Raji (cell line): ENCODE measurements at regions not wholly inside any gene's neighbourhood (a gene's known extent, or its start where the extent isn't known, plus 50 kb on each side); places are given as distances from the start of the nearest gene placed in this dataset.

Source experiments
- POLR2A ChIP-seq: IDR thresholded peaks from 2 replicates; pipeline ENCODE4 v1.6.1; 2011; ENCODE audit warnings: low read depth, low read length, control low read depth; ENCODE audit not compliant: insufficient read depth

GRCh38 chr6:3984494-3984893 is 94.4 kb downstream of the FAM217A start:
- TF ChIP-seq POLR2A, result no peak

DNA sequence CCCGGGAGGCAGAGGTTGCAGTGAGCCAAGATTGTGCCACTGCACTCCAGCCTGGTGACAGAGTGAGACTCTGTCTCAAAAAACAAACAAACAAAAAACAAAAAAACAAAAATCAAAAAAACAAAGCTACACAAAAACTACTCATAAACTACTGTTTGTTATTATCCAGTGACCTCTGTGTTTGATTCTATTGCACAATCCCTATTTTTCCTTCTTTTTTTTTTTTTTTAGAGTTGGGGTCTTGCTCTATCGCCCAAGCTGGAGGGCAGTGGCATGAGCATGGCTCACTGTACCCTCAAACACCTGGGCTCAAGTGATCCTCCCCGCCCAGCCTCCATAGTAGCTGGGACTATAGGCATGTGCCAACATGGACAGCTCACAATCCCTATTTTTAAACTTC is 92.7 kb downstream of the FAM217A start:
- TF ChIP-seq POLR2A, result no peak

GRCh38 chr6:3987053-3987452 is 91.9 kb downstream of the FAM217A start:
- TF ChIP-seq POLR2A, result no peak

DNA sequence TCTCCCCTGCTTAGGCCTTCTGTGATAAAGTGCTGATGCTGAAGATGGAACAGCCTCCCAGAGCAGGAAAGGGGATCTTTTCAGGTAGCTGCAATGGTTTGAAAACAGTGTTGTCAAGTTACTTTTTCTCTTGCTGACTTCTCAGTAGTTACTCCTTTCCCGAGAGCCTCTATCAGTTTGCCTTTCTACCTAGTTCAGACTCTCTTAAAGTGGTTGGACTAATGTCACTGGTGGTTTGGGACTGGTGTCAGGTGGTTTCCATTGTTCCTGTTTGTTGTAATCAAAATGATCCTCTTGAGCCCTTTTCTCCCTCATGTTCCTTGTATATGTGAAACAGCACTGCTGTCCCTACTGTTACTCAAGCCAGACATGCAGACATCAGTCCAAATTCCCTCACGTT is 91.4 kb downstream of the FAM217A start:
- no peak for TF ChIP-seq POLR2A

GRCh38 chr6:3990692-3991491 is 88.0 kb downstream of the FAM217A start:
- TF ChIP-seq POLR2A, result no peak

DNA sequence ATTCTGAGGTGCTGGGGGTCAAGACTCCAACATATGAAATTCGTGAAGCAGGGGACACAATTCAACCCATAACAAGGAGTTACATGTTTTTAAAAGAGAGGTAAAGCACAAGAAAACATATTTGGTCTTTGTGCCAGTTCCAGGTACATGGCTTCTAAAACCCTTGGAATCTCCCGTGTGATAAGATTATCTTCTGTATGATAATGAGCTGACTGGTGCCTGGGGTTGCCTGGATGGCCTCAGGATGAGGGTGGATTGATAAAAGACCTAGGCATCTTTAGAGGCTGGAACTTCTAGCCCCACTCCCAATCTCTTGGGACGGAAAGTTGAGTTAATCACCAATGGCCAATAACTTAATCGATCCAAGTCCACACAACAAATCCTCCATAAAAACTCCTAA is 87.0 kb downstream of the FAM217A start:
- no peak for TF ChIP-seq POLR2A

GRCh38 chr6:3996349-3996748 is 82.6 kb downstream of the FAM217A start:
- no peak for TF ChIP-seq POLR2A

- no peak for TF ChIP-seq POLR2A
Observed at GRCh38 chr6:3997177-3997770, 81.7 kb downstream of the FAM217A start.

- TF ChIP-seq POLR2A, result no peak
Observed at GRCh38 chr6:3999800-4000661, 78.9 kb downstream of the FAM217A start.

- TF ChIP-seq POLR2A, result no peak
Observed at GRCh38 chr6:4004249-4004648, 74.7 kb downstream of the FAM217A start.

DNA sequence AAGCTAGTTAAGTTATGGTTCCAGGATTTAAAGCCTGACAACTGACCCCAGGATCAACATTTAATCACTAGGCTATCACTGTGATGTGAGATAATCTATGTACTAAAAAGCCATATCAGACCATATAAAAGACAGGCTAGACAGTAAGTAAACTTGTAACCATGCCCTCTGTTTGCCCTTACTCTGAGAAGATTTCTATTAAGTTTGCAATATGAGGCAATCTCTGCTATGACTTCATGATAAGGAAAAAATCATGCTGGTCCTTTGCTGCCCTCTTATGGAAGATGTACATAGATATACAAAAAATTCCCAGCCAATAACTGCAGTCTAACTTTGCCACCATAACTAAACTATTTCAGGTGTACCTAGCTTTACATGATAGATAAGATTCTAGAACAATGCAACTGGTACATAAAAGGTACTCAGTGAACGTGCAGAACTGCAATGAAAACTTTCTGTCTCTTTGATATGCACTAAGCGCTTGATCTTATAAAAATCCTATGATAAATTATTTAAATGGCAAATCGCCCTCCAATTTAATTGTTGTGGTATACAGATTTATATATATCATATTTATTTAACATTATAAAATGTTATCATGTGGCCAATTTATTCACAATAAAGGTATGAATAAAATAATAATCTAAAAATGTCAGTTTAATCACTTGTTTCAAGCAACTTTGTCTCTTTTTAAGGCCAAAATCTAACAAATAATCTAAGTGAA is 70.5 kb downstream of the FAM217A start:
- TF ChIP-seq POLR2A, result no peak

- no peak for TF ChIP-seq POLR2A
Observed at GRCh38 chr6:4009486-4009885, 69.5 kb downstream of the FAM217A start.

DNA sequence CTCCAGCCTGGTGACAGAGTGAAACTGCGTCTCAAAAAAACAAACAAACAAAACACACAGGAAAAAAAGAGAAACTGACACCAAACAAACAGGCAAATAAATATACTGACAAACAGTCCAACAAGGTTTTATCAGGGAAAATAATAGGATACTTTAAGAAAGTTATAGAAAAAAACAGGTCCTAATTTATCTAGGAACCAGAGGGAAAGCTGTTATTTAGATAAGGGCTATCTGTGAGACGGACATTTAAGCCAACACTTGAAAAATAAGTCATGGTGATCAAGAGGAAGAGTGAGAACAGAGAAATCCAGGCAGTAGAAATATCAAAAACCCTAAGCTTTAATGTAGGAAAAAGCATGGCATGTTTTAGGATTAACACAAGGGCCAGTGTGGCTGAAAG is 68.9 kb downstream of the FAM217A start:
- TF ChIP-seq POLR2A, result no peak

- TF ChIP-seq POLR2A, result no peak
Observed at GRCh38 chr6:4010689-4011090, 68.2 kb downstream of the FAM217A start.

DNA sequence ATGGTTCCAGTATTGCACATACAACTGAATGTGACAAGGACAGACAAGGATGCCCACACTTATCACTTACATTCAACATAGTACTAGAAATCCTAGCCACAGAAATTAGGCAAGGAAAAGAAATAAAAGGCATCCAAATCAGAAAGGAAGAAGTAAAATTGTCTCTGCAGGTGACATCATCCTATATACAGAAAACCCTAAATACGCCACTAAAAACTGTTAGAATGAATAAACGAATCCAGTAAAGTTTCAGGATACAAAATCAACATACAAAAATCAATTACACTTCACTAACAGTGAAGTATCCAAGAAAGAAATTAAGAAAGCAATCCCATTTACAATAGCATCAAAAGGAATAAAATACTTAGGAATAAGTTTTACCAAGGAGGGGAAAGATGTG is 66.1 kb downstream of the FAM217A start:
- TF ChIP-seq POLR2A, result no peak
